T-helper 2 cell treated with Interferon-gamma antibody and Interleukin-4, amounts not matched to agents 100 ng/mL and 5 ng/mL, for 36 hours (primary cell): ENCODE measurements at regions not wholly inside any gene's neighbourhood (a gene's known extent, or its start where the extent isn't known, plus 50 kb on each side); places are given as distances from the start of the nearest gene placed in this dataset.

Experiments
- intact Hi-C: fragments of 100-400 bp; cut with micrococcal nuclease; formaldehyde crosslinking; loops from one replicate; pipeline ENCODE4 v1.15.1; 2023

GRCh38 chr4:63526251-63526650 lies 883.0 kb downstream of the TECRL start:
- intact Hi-C loops = no loop called here

DNA sequence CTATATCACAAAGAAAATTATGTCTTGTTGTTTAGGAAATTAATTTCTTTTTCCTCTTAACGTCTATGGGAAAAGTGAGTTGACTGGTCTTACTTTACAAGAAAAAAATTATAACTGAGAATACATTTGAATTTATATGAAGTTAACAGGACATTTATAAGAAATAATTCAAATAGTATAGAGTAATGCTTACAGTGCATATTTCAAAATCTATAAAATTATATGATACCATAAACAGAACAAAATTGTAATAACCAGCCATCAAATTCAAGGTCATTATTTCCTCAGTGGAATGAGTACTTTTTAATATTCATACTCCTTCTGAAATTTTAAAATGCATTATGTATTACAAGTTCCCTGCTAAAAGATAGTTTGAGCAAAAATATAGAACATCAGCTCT lies 884.5 kb downstream of the TECRL start:
- intact Hi-C loops = no loop called here

DNA sequence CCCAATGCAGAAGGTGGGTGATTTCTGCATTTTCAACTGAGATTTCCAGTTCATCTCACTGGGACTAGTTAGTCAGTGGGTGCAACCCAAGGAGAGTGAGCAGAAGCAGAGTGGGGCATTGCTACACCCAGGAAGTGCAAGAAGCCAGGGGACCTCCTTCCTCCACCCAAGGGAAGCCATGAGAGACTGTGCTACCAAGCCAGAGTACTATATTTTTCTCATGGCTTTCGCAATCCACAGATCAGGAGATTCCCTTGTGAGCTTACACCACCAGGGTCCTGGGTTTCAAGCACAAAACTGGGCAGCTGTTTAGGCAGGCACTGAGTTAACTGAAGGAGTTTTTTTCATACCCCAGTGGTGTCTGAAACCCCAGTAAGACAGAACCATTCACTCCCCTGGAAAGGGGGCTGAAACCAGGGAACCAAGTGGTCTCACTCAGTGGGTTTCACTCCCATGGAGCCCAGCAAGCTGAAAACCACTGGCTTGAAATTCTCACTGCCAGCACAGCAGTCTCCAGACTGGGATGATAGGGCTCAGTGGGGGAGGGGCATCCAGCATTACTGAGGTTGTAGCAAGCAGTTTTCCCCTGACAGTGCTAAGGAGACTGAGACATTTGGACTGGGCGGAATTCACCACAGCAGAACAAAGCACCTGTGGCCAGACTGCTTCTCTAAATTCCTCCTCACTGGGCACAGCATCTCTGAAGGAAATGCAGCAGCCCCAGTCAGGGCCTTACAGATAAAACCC lies 903.4 kb downstream of the TECRL start:
- intact Hi-C loops = no loop called here

DNA sequence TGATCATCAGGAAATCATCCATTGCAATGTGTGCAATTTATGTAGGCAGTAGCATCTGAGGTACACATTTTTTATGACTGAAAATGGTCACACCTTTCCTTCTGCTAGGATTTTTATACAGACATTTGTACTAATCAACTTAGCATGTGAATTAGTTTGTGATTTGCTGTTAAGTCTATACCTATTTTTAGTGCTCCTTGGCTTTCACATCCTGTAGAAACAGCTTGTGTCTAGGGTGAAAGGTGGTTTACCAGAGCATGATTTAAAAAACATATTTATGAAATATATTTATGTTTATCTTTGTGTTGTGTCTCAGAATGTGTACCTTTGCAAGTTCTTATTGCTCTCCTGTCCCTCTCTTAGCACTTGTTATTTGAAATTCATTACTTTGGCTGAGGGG lies 916.0 kb downstream of the TECRL start:
- intact Hi-C loops = no loop called here

GRCh38 chr4:63492515-63492914 lies 916.7 kb downstream of the TECRL start:
- intact Hi-C loops = no loop called here

DNA sequence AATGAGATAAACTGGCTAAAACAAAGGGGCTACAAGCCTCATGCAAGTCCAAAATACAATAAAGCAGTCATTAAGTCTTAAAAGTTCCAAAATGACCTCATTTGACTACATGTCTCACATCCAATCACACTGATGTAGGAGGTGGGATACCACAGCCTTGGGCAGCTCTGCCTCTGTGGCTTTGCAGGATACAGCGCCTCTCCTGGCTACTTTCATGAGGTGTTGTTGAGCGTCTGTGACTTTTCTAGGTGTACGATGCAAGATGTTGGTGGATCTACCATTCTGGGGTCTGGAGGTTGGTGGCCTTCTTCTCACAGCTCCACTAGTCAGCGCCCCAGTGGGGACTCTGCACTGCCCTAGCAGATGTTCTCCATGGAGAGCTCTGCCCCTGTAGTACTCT lies 944.9 kb downstream of the TECRL start:
- intact Hi-C loops = no loop called here

- intact Hi-C loops = no loop called here
Observed at GRCh38 chr4:63460075-63460474, 949.2 kb downstream of the TECRL start.

- intact Hi-C loops = no loop called here
Observed at GRCh38 chr4:63459329-63459728, 949.9 kb downstream of the TECRL start.

DNA sequence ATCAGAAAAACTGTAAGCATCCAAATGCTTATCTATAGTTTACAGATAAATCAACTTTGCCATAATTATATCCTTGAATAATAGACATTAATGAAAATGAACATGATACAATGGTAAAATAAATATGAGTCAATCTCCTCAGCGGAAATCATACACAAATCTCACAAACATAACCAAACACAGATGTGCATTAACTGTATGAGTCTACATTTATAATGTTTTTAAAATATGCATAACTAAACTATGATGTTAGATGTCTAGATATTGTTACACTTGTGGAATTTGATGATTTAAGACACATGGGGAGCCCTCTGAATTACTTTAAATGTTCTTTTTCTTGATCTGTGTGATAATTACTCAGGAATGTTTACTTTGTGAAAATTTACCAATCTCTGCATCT lies 951.2 kb downstream of the TECRL start:
- intact Hi-C loops = no loop called here

- intact Hi-C loops = no loop called here
Observed at GRCh38 chr4:63440236-63440635, 969.0 kb downstream of the TECRL start.

DNA sequence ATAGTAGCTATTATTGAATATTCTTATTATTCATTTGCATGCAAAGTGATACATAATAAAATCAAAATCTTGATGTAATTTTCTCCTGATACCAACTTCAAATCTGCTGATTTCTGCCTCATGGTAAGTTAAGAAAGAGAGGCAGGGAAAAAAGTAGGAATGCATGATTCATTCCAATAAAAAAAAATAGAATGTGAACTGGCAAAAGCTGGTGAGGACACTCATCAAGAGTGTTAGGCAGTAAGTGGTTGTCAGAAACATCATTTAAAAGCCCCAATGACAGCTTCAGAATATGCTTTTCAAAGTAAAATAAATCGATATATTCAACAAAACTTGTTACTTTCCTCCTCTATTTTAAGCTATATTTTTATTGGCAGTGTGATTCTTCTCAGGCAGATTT lies 979.1 kb downstream of the TECRL start:
- intact Hi-C loops = no loop called here

GRCh38 chr4:63396269-63396668 lies 1013.0 kb downstream of the TECRL start:
- intact Hi-C loops = no loop called here

DNA sequence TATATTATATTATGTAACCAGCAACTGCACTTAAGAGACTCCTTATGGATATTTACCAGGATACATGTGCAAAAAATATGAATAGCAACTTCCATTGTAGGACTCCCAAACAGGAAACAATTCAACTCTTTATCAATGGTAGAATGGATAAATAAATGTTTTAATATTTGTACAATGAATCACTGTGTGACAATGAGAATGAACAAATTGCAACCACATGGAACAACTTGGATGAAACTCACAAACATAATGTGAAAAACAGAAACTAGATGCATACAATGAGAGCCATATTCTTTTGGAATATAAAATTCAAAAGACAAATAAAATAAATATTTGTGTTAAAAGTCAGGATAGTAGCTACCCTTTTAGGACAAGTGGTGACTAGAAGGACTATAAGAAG lies 1015.7 kb downstream of the TECRL start:
- intact Hi-C loops = no loop called here

DNA sequence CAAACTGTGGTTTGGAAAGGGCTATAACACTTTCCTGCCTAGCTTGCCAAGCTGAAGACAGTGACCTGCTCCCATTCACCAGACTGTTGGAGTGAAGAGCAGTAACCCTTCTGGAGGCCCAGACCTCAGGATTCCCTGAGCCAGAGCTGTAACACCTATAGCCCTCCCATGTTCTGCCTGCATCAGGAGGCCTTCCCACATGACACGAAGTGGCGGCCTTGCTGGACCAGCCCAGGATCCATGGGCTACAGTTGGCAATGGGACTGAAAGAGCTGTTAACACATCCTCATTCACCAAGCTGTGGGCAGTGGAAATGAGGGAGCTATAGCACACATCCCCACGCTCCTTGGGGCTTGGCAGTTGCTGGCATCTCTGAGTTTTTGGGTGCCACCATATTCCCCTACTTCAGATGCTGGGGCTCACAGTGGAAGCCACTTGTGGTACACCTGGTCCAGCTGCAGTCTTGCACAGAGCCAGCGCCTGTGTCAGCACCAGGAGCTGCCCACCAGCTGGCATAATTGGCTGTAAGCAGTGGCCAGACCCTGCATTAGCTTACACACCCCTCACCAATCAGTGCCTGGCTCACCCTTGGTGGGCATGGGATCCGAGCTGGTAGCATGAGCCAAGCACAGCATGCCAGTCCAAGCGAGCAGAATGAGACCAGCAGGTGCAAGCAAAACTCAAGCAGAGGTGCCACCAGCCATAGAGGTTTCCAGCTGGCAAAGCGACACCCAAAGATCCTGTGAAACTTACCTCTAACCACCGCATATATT lies 1029.3 kb downstream of the TECRL start:
- intact Hi-C loops = no loop called here

DNA sequence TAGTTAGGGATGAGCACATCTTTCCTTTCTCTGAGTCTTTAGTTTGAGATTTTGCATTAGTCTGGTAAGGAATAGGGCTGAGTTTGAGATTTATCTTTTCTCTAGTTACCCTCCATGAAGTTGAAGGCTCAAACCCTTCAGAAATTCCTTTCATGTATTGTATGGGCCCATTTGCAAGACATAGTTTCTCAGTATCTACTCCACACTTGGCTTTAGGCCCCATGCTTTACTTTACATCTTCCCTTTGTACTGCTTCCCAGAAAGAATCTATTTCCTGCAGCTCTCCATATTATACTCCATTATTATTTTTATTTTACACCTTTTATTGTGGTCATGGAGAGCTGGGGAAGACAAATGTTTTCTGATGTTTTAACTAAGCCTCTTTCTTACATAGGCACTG lies 1038.2 kb downstream of the TECRL start:
- intact Hi-C loops = no loop called here

- intact Hi-C loops = no loop called here
Observed at GRCh38 chr4:63361628-63362027, 1047.6 kb downstream of the TECRL start.

DNA sequence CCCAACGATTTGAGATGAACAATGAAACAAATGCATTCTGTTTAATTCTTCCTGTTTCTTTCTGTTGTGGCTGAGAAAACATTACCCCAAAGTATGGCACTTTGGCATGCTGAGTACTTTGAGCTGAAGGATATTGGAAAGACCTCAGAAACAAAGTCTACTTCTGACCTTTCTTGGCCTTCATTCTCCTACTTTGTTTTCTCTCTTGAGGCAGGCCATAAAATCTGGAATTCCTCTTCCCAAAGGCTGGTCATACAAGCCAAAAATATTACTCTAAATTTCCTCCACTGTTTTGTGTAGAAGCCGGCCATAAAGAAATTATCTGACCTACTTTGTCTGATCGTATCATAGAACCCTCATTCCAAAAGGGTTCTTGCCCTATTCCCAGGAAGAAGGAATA lies 1048.2 kb downstream of the TECRL start:
- intact Hi-C loops = no loop called here

GRCh38 chr4:63349674-63350025 lies 1059.6 kb downstream of the TECRL start:
- intact Hi-C loops = no loop called here

DNA sequence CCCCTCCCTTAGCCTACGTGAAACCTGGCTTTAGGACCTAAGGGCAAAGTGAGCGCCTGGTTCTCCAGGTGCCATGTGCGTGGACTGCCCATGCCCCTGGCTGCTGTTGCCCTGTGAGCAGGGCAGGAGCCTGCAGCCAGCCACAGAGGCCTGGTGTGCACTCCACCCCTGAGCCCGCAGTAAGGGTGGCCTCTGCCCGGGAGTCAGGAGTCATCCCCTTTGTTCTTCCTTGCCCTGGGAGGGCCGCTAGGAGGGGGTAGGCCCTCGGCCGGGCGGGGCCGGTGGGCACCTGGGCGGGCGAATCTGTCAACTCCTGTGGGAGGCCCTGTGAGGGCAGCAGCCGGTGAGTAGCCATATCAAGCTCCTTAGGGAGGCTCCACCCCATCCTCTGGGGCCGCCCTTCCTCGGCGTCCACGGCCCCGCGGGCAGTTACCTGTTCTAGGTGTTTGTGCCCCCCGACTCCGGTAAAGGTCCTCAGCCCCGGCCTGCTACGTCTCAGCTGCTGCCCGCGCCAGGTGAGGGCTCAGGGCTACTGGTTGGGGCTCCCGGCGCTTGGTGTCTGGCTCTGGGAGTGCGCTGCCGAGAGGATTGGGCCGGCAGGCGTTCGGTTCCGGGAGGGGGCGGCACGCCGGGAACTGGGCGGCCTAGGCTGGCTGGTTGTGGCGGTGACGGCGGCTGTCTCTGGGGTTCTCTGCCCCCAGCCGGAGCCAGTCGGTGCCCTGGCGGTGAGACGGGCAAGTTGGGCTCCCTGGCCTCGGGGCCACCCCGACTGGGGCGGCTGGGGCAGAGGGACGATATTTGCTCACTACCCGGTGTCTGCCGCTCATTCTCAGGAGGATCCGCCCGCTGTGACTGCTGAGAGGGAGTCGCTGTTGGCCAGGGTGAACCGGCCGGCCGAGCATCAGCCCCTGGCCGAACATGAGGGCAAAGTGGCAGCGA lies 1060.2 kb downstream of the TECRL start:
- intact Hi-C loops = no loop called here

DNA sequence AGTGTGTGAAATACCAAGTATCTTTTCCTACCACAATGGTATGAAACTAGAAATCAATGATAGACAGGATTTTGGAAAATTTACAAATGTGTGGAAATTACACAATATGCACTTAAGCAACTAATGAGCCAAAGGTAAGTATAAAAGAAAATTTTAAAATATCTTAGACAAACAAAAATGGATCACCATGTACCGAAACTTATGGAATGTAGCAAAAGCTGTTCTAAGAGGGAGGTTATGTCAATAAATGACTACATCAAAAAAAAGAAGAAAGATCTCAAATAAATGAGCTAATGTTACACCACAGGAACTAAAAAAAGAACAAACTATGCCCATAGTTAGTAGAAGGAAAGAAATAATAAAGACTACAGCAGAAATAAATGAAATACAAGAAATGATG lies 1084.1 kb downstream of the TECRL start:
- intact Hi-C loops = no loop called here

DNA sequence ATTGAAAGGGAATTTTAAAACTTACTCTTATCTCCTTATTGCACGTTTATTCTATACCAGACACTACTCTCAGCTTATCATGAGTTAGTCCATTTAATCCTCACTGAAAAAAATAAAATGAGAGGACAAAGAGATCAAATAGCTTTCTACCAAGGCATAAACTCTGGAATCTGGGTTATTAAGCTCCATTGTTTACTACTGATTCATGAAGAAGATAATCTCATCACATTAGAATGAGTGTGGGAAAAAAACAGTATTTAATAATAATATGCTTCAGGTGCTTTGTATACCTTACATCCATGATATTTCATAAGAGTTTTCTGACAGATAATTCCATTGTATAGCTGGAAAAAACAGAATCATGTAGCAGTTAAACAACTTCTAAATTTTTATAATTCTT lies 1092.6 kb downstream of the TECRL start:
- intact Hi-C loops = no loop called here

DNA sequence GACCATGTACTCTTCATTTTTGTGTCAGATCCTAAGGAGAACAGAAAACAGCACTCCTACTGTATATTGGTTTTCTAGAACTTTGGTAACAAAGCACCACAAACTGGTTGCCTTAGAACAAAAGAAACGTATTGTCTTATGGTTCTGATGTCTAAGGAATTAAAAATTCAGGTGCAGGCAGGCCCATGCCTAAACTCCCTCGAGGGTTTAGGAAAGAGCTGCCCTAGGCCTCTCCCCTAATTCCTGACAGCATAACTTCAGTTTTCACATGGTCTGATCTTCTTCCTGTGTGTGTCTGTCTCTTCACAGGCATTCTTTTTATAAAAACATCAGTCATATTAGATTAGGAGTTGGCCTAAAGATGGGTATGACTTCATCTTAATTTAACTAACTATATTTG lies 1093.6 kb downstream of the TECRL start:
- intact Hi-C loops = no loop called here
